A549 (cell line): ENCODE measurements at regions not wholly inside any gene's neighbourhood (a gene's known extent, or its start where the extent isn't known, plus 50 kb on each side); places are given as distances from the start of the nearest gene placed in this dataset.

Source experiments
- BCL3 ChIP-seq: fragments of >200 bp; sonication (Bioruptor Twin); formaldehyde crosslinking; IDR thresholded peaks from 3 replicates; pipeline ENCODE4 v1.6.1; 2016
- CTCF ChIP-seq: fragments of >200 bp; sonication (Bioruptor Twin); formaldehyde crosslinking; IDR thresholded peaks from 3 replicates; pipeline ENCODE4 v1.5.1; 2016
- FOSL2 ChIP-seq, 2 experiments: fragments of 450-650 bp in 1 of 2; fragments of >200 bp in 1 of 2; sonication (Bioruptor Twin) in 1 of 2; formaldehyde crosslinking; IDR thresholded peaks; 2 replicates each; pipeline versions ENCODE4 v1.5.0 to v1.6.1; 2016 to 2020; ENCODE audit warnings: mild to moderate bottlenecking in 1 of 2, moderate library complexity in 1 of 2
- JUN ChIP-seq, 2 experiments: fragments of >200 bp; sonication (Bioruptor Twin); formaldehyde crosslinking; IDR thresholded peaks; 2 replicates in 1 of 2; 3 replicates in 1 of 2; pipeline ENCODE4 v1.6.1; 2016 to 2017
- JUNB ChIP-seq: fragments of >200 bp; sonication (Bioruptor Twin); formaldehyde crosslinking; IDR thresholded peaks from 2 replicates; pipeline ENCODE4 v1.6.1; 2016
- MYC ChIP-seq: IDR thresholded peaks from 2 replicates; pipeline ENCODE4 v1.6.1; 2012; ENCODE audit warnings: mild to moderate bottlenecking, inconsistent platforms, low read length, improper control_type of control experiment, borderline replicate concordance
- NR3C1 ChIP-seq: fragments of >200 bp; sonication (Bioruptor Twin); formaldehyde crosslinking; IDR thresholded peaks from 3 replicates; pipeline ENCODE4 v1.6.1; 2017
- POLR2A ChIP-seq: IDR thresholded peaks from 2 replicates; pipeline ENCODE4 v1.6.1; 2012; ENCODE audit warnings: mild to moderate bottlenecking, low read length
- RCOR1 ChIP-seq: fragments of 150-350 bp; IDR thresholded peaks from 2 replicates; pipeline ENCODE4 v1.6.1; 2014; ENCODE audit warnings: antibody characterized with exemption, low read length, low read depth
- SMC3 ChIP-seq: fragments of >200 bp; sonication (Bioruptor Twin); formaldehyde crosslinking; IDR thresholded peaks from 3 replicates; pipeline ENCODE4 v1.6.1; 2018; ENCODE audit warnings: inconsistent platforms
- ZSCAN20 ChIP-seq: fragments of 250-450 bp; sonication (Bioruptor Pico); IDR thresholded peaks from 2 replicates; pipeline ENCODE4 v1.8.0; 2022; ENCODE audit warnings: mild to moderate bottlenecking, moderate library complexity
- TF ChIP-seq, protein P1 (sequence below): IDR thresholded peaks from 2 replicates; pipeline ENCODE4 v1.6.1; 2012
- TF ChIP-seq, protein P2 (sequence below): fragments of 450-650 bp; IDR thresholded peaks from 2 replicates; pipeline ENCODE4 v1.6.1; 2014; ENCODE audit warnings: antibody characterized with exemption

GRCh38 chr10:4310172-4310571 lies 515.8 kb upstream of the AKR1E2 start:
- TF ChIP-seq CTCF: no peak
- no peak for TF ChIP-seq JUNB
- TF ChIP-seq RCOR1: no peak
- TF ChIP-seq NR3C1: no peak
- no peak for TF ChIP-seq POLR2A
- no peak for TF ChIP-seq FOSL2 (IDR thresholded peaks at IDR 0.05)
- no peak for TF ChIP-seq FOSL2 (CRISPR knock-in tag; IDR thresholded peaks at IDR 0.05)
- no peak for TF ChIP-seq MYC
- TF ChIP-seq, protein P1, sequence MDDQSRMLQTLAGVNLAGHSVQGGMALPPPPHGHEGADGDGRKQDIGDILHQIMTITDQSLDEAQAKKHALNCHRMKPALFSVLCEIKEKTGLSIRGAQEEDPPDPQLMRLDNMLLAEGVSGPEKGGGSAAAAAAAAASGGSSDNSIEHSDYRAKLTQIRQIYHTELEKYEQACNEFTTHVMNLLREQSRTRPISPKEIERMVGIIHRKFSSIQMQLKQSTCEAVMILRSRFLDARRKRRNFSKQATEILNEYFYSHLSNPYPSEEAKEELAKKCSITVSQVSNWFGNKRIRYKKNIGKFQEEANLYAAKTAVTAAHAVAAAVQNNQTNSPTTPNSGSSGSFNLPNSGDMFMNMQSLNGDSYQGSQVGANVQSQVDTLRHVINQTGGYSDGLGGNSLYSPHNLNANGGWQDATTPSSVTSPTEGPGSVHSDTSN: no peak
- TF ChIP-seq, protein P2, sequence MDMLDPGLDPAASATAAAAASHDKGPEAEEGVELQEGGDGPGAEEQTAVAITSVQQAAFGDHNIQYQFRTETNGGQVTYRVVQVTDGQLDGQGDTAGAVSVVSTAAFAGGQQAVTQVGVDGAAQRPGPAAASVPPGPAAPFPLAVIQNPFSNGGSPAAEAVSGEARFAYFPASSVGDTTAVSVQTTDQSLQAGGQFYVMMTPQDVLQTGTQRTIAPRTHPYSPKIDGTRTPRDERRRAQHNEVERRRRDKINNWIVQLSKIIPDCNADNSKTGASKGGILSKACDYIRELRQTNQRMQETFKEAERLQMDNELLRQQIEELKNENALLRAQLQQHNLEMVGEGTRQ: no peak
- no peak for TF ChIP-seq ZSCAN20 (CRISPR knock-in tag)
- TF ChIP-seq JUN (IDR thresholded peaks at IDR 0.05): no peak
- no peak for TF ChIP-seq BCL3
- TF ChIP-seq SMC3: no peak
